Activated CD8-positive, alpha-beta memory T cell treated with anti-CD3 and anti-CD28 coated beads for 24 hours (primary cell): ENCODE measurements at regions not wholly inside any gene's neighbourhood (a gene's known extent, or its start where the extent isn't known, plus 50 kb on each side); places are given as distances from the start of the nearest gene placed in this dataset.

ENCODE experiments used
- DNase-seq: peaks from one replicate; pipeline ENCODE4 v3.0.0-alpha.2; 2020

GRCh38 chr20:57938158-57939108 lies 228.6 kb upstream of the PMEPA1 start:
- DNase-seq = no peak

GRCh38 chr20:57936636-57937385 lies 227.0 kb upstream of the PMEPA1 start:
- DNase-seq = no peak

- DNase-seq = no peak
Measured at GRCh38 chr20:57934913-57935312, 225.1 kb upstream of the PMEPA1 start.

- no peak for DNase-seq
Measured at GRCh38 chr20:57934007-57934805, 224.4 kb upstream of the PMEPA1 start.

GRCh38 chr20:57932227-57932864 lies 222.5 kb upstream of the PMEPA1 start:
- no peak for DNase-seq

GRCh38 chr20:57930351-57930750 lies 220.5 kb upstream of the PMEPA1 start:
- no peak for DNase-seq

- DNase-seq = no peak
Measured at GRCh38 chr20:57928181-57928967, 218.6 kb upstream of the PMEPA1 start.

GRCh38 chr20:57927376-57927775 lies 217.6 kb upstream of the PMEPA1 start:
- no peak for DNase-seq

GRCh38 chr20:57922706-57923105 lies 212.9 kb upstream of the PMEPA1 start:
- no peak for DNase-seq

GRCh38 chr20:57922083-57922482 lies 212.3 kb upstream of the PMEPA1 start:
- DNase-seq = no peak

GRCh38 chr20:57921676-57922075 lies 211.9 kb upstream of the PMEPA1 start:
- DNase-seq = no peak

GRCh38 chr20:57920971-57921370 lies 211.2 kb upstream of the PMEPA1 start:
- DNase-seq = no peak

GRCh38 chr20:57919049-57919448 lies 209.2 kb upstream of the PMEPA1 start:
- DNase-seq = no peak

- no peak for DNase-seq
Measured at GRCh38 chr20:57918551-57918950, 208.7 kb upstream of the PMEPA1 start.

GRCh38 chr20:57914205-57914604 lies 204.4 kb upstream of the PMEPA1 start:
- no peak for DNase-seq

GRCh38 chr20:57913156-57913930 lies 203.5 kb upstream of the PMEPA1 start:
- DNase-seq = no peak

GRCh38 chr20:57912227-57912582 lies 202.4 kb upstream of the PMEPA1 start:
- no peak for DNase-seq

GRCh38 chr20:57911512-57912226 lies 201.9 kb upstream of the PMEPA1 start:
- no peak for DNase-seq

- no peak for DNase-seq
Measured at GRCh38 chr20:57910716-57911115, 200.9 kb upstream of the PMEPA1 start.

GRCh38 chr20:57909763-57910331 lies 200.0 kb upstream of the PMEPA1 start:
- DNase-seq = no peak
